Mesendoderm (in vitro differentiated cells): ENCODE measurements at regions not wholly inside any gene's neighbourhood (a gene's known extent, or its start where the extent isn't known, plus 50 kb on each side); places are given as distances from the start of the nearest gene placed in this dataset.

Experiments
- DNase-seq: peaks from one replicate; pipeline ENCODE4 v3.0.0; 2013
- H2AK5ac ChIP-seq: 2 replicates; pipeline ENCODE4 v1.6.1; 2013; ENCODE audit warnings: low read length, inconsistent platforms
- H2BK120ac ChIP-seq: 2 replicates; pipeline ENCODE4 v1.6.1; 2013; ENCODE audit warnings: low read depth, mild to moderate bottlenecking, low read length, moderate library complexity, mixed read lengths
- H2BK15ac ChIP-seq: replicated peaks from 2 replicates; pipeline ENCODE4 v1.6.1; 2013; ENCODE audit warnings: low read depth, mild to moderate bottlenecking, moderate library complexity
- H2BK5ac ChIP-seq: 2 replicates; pipeline ENCODE4 v1.6.1; 2013; ENCODE audit warnings: low read length, inconsistent platforms
- H3K18ac ChIP-seq: 2 replicates; pipeline ENCODE4 v1.6.1; 2013; ENCODE audit warnings: mild to moderate bottlenecking, low read length, mixed read lengths
- H3K23ac ChIP-seq: one replicate; pipeline ENCODE4 v1.6.1; 2013; ENCODE audit warnings: low read length
- H3K27ac ChIP-seq: 2 replicates; pipeline ENCODE4 v1.5.1; 2013; ENCODE audit warnings: low read depth, mild to moderate bottlenecking, inconsistent platforms, low read length, moderate library complexity
- H3K27me3 ChIP-seq: 2 replicates; pipeline ENCODE4 v1.6.1; 2013; ENCODE audit warnings: low read length, control low read depth, mild to moderate bottlenecking, inconsistent platforms; ENCODE audit not compliant: insufficient read depth, poor library complexity
- H3K36me3 ChIP-seq: 2 replicates; pipeline ENCODE4 v1.6.1; 2013; ENCODE audit warnings: low read length, inconsistent platforms; ENCODE audit not compliant: control insufficient read depth, insufficient read depth
- H3K4ac ChIP-seq: one replicate; pipeline ENCODE4 v1.6.1; 2013; ENCODE audit warnings: low read depth, mild to moderate bottlenecking, low read length, moderate library complexity
- H3K4me1 ChIP-seq: 2 replicates; pipeline ENCODE4 v1.6.1; 2013; ENCODE audit warnings: low read depth, low read length, inconsistent platforms; ENCODE audit not compliant: control insufficient read depth
- H3K4me2 ChIP-seq: 2 replicates; pipeline ENCODE4 v1.6.1; 2013; ENCODE audit warnings: low read length
- H3K4me3 ChIP-seq: 2 replicates; pipeline ENCODE4 v1.5.1; 2013; ENCODE audit warnings: mild to moderate bottlenecking, low read length
- H3K56ac ChIP-seq: one replicate; pipeline ENCODE4 v1.6.1; 2013; ENCODE audit warnings: low read length
- H3K79me1 ChIP-seq: 2 replicates; pipeline ENCODE4 v1.6.1; 2013; ENCODE audit warnings: low read length, inconsistent platforms
- H3K79me2 ChIP-seq: 2 replicates; pipeline ENCODE4 v1.6.1; 2013; ENCODE audit warnings: mild to moderate bottlenecking, low read length; ENCODE audit not compliant: control insufficient read depth, insufficient read depth
- H3K9ac ChIP-seq: 2 replicates; pipeline ENCODE4 v1.6.1; 2013; ENCODE audit warnings: low read length, inconsistent platforms
- H4K5ac ChIP-seq: one replicate; pipeline ENCODE4 v1.6.1; 2013; ENCODE audit warnings: low read length
- H4K8ac ChIP-seq: one replicate; pipeline ENCODE4 v1.6.1; 2013; ENCODE audit warnings: low read depth, mild to moderate bottlenecking, control low read depth, low read length, moderate library complexity
- WGBS: extraction: QIAGEN DNeasy Blood & Tissue Kit; methylation state at CpG from one replicate; pipeline ENCODE4 v1.1.7; 2013; ENCODE audit warnings: low lambda C conversion rate, missing lambda C conversion rate; ENCODE audit not compliant: insufficient coverage; ENCODE audit errors: extremely low coverage; 5-methylcytosine and 5-hydroxymethylcytosine counted together

GRCh38 chr13:104460554-104460953 is 1394.3 kb upstream of the SLC10A2 start:
- no peaks in the 10 kb centered on the region for H3K36me3 ChIP-seq
- H3K9ac ChIP-seq: no peak overlapping the region
- no peak overlapping the region for H4K8ac ChIP-seq
- no peak overlapping the region for H2BK120ac ChIP-seq
- H3K23ac ChIP-seq: no peak overlapping the region
- no peaks in the 10 kb centered on the region for H3K27me3 ChIP-seq
- DNase-seq: no peak
- no peak overlapping the region for H3K27ac ChIP-seq
- no peaks in the 10 kb centered on the region for H3K4me1 ChIP-seq
- no CpG with 5 or more reads among the region's 2 CpGs for WGBS
- no peaks in the 10 kb centered on the region for H3K79me2 ChIP-seq
- no peak overlapping the region for H4K5ac ChIP-seq
- no peak overlapping the region for H3K4ac ChIP-seq
- H3K4me2 ChIP-seq: no peak overlapping the region
- no peak overlapping the region for H3K18ac ChIP-seq
- H3K56ac ChIP-seq: no peak overlapping the region
- H2BK15ac ChIP-seq: no peak overlapping the region
- no peaks in the 10 kb centered on the region for H3K79me1 ChIP-seq
- H2AK5ac ChIP-seq: no peak overlapping the region
- no peak overlapping the region for H3K4me3 ChIP-seq
- no peak overlapping the region for H2BK5ac ChIP-seq

- H3K79me2 ChIP-seq: no peaks in the 10 kb centered on the region
- H3K18ac ChIP-seq: no peak overlapping the region
- no peak overlapping the region for H3K4ac ChIP-seq
- no peak overlapping the region for H4K8ac ChIP-seq
- H3K27ac ChIP-seq: no peak overlapping the region
- H3K36me3 ChIP-seq: no peaks in the 10 kb centered on the region
- no peak overlapping the region for H3K23ac ChIP-seq
- no peaks in the 10 kb centered on the region for H3K27me3 ChIP-seq
- 100% methylated on average over 1 of the region's 2 CpGs for WGBS
- DNase-seq: no peak
- no peaks in the 10 kb centered on the region for H3K4me1 ChIP-seq
- H2BK120ac ChIP-seq: no peak overlapping the region
- H3K79me1 ChIP-seq: no peaks in the 10 kb centered on the region
- H3K9ac ChIP-seq: no peak overlapping the region
- H4K5ac ChIP-seq: no peak overlapping the region
- no peak overlapping the region for H2AK5ac ChIP-seq
- no peak overlapping the region for H3K4me3 ChIP-seq
- H3K4me2 ChIP-seq: no peak overlapping the region
- H2BK15ac ChIP-seq: no peak overlapping the region
- no peak overlapping the region for H3K56ac ChIP-seq
- no peak overlapping the region for H2BK5ac ChIP-seq
These were observed 1383.8 kb upstream of the SLC10A2 start for GRCh38 chr13:104450006-104450405.

GRCh38 chr13:104447348-104447747 is 1381.1 kb upstream of the SLC10A2 start:
- H2BK15ac ChIP-seq: no peak overlapping the region
- no peak overlapping the region for H3K23ac ChIP-seq
- no peak overlapping the region for H3K18ac ChIP-seq
- H4K5ac ChIP-seq: no peak overlapping the region
- H3K4me3 ChIP-seq: no peak overlapping the region
- H3K79me2 ChIP-seq: no peaks in the 10 kb centered on the region
- no peak overlapping the region for H2AK5ac ChIP-seq
- H3K27ac ChIP-seq: no peak overlapping the region
- H2BK120ac ChIP-seq: no peak overlapping the region
- no peak for DNase-seq
- H3K56ac ChIP-seq: no peak overlapping the region
- H3K4ac ChIP-seq: no peak overlapping the region
- no peaks in the 10 kb centered on the region for H3K36me3 ChIP-seq
- WGBS: no CpG with 5 or more reads among the region's 6 CpGs
- H3K4me1 ChIP-seq: no peaks in the 10 kb centered on the region
- no peak overlapping the region for H3K9ac ChIP-seq
- H3K4me2 ChIP-seq: no peak overlapping the region
- H3K79me1 ChIP-seq: no peaks in the 10 kb centered on the region
- H2BK5ac ChIP-seq: no peak overlapping the region
- no peak overlapping the region for H4K8ac ChIP-seq
- H3K27me3 ChIP-seq: no peaks in the 10 kb centered on the region

GRCh38 chr13:104442536-104442935 is 1376.3 kb upstream of the SLC10A2 start:
- no peak overlapping the region for H3K23ac ChIP-seq
- H3K18ac ChIP-seq: no peak overlapping the region
- H2BK15ac ChIP-seq: no peak overlapping the region
- H3K56ac ChIP-seq: no peak overlapping the region
- no peak overlapping the region for H3K9ac ChIP-seq
- H3K27ac ChIP-seq: no peak overlapping the region
- H4K8ac ChIP-seq: no peak overlapping the region
- no peaks in the 10 kb centered on the region for H3K4me1 ChIP-seq
- H4K5ac ChIP-seq: no peak overlapping the region
- no CpG with 5 or more reads among the region's 3 CpGs for WGBS
- H3K4me2 ChIP-seq: no peak overlapping the region
- no peaks in the 10 kb centered on the region for H3K27me3 ChIP-seq
- no peak overlapping the region for H3K4me3 ChIP-seq
- no peak for DNase-seq
- no peaks in the 10 kb centered on the region for H3K79me1 ChIP-seq
- no peaks in the 10 kb centered on the region for H3K36me3 ChIP-seq
- H2BK120ac ChIP-seq: no peak overlapping the region
- no peak overlapping the region for H2AK5ac ChIP-seq
- H3K4ac ChIP-seq: no peak overlapping the region
- H3K79me2 ChIP-seq: no peaks in the 10 kb centered on the region
- no peak overlapping the region for H2BK5ac ChIP-seq

- Histone ChIP-seq H3K79me2 (no peaks in the 10 kb centered on the region), H3K4me2 (no peak overlapping the region), H3K27ac (no peak overlapping the region), H4K8ac (no peak overlapping the region), H4K5ac (no peak overlapping the region), H3K4me1 (no peaks in the 10 kb centered on the region), H3K36me3 (no peaks in the 10 kb centered on the region), H3K4ac (no peak overlapping the region), H3K56ac (no peak overlapping the region), H2AK5ac (no peak overlapping the region), H2BK120ac (no peak overlapping the region), H3K23ac (no peak overlapping the region), H3K79me1 (no peaks in the 10 kb centered on the region), H3K9ac (no peak overlapping the region), H2BK5ac (no peak overlapping the region), H3K18ac (no peak overlapping the region), H3K27me3 (no peaks in the 10 kb centered on the region), H2BK15ac (no peak overlapping the region), H3K4me3 (no peak overlapping the region)
- DNase-seq: no peak
- WGBS: no CpG with 5 or more reads among the region's 2 CpGs
These were observed 1370.3 kb upstream of the SLC10A2 start for GRCh38 chr13:104436555-104436954.

GRCh38 chr13:104431895-104432294 is 1365.7 kb upstream of the SLC10A2 start:
- no CpG with 5 or more reads among the region's 1 CpG for WGBS
- Histone ChIP-seq H4K5ac (no peak overlapping the region), H2BK120ac (no peak overlapping the region), H3K4me2 (no peak overlapping the region), H3K79me1 (no peaks in the 10 kb centered on the region), H4K8ac (no peak overlapping the region), H3K23ac (no peak overlapping the region), H3K4me3 (no peak overlapping the region), H3K4ac (no peak overlapping the region), H2AK5ac (no peak overlapping the region), H2BK15ac (no peak overlapping the region), H3K56ac (no peak overlapping the region), H3K79me2 (no peaks in the 10 kb centered on the region), H3K27me3 (no peaks in the 10 kb centered on the region), H3K9ac (no peak overlapping the region), H3K4me1 (no peaks in the 10 kb centered on the region), H3K27ac (no peak overlapping the region), H2BK5ac (no peak overlapping the region), H3K18ac (no peak overlapping the region), H3K36me3 (no peaks in the 10 kb centered on the region)
- DNase-seq: no peak
